Kidney epithelial cell (primary cell): ENCODE measurements at regions not wholly inside any gene's neighbourhood (a gene's known extent, or its start where the extent isn't known, plus 50 kb on each side); places are given as distances from the start of the nearest gene placed in this dataset.

Experiments
- DNase-seq: peaks from one replicate; pipeline ENCODE4 v3.0.0-alpha.2; 2010; ENCODE audit warnings: low read depth
- H3K27me3 ChIP-seq: 2 replicates; pipeline ENCODE4 v1.6.0; 2011; ENCODE audit warnings: low read length; ENCODE audit not compliant: control insufficient read depth, insufficient read depth
- H3K36me3 ChIP-seq: 2 replicates; pipeline ENCODE4 v1.5.1; 2011; ENCODE audit warnings: low read length; ENCODE audit not compliant: control insufficient read depth, insufficient read depth
- H3K4me3 ChIP-seq: 2 replicates; pipeline ENCODE4 v1.5.1; 2011; ENCODE audit warnings: low read depth, mild to moderate bottlenecking, control low read depth, low read length
- CTCF ChIP-seq: IDR thresholded peaks from 2 replicates; pipeline ENCODE4 v1.5.1; 2011; ENCODE audit warnings: mild to moderate bottlenecking, moderate library complexity, low read length, control low read depth, inconsistent platforms; ENCODE audit not compliant: insufficient read depth, poor library complexity, severe bottlenecking

- Histone ChIP-seq H3K27me3 (no peaks in the 10 kb centered on the region), H3K4me3 (no peak overlapping the region), H3K36me3 (no peaks in the 10 kb centered on the region)
- no peak for TF ChIP-seq CTCF
- no peak for DNase-seq
Observed at GRCh38 chr22:34108168-34108567, 187.9 kb upstream of the LARGE1 start.

- peak; percentile 74 for TF ChIP-seq CTCF
- Histone ChIP-seq H3K27me3 (no peaks in the 10 kb centered on the region), H3K36me3 (no peaks in the 10 kb centered on the region), H3K4me3 (no peak overlapping the region)
- DNase-seq, result no peak
Observed at GRCh38 chr22:34111210-34111824, 191.0 kb upstream of the LARGE1 start.

- TF ChIP-seq CTCF, result no peak
- H3K27me3 ChIP-seq, result no peaks in the 10 kb centered on the region
- DNase-seq, result no peak
- no peaks in the 10 kb centered on the region for H3K36me3 ChIP-seq
- H3K4me3 ChIP-seq, result no peak overlapping the region
Observed at GRCh38 chr22:34113381-34113780, 193.1 kb upstream of the LARGE1 start.

- Histone ChIP-seq H3K4me3 (no peak overlapping the region), H3K36me3 (no peaks in the 10 kb centered on the region), H3K27me3 (no peaks in the 10 kb centered on the region)
- TF ChIP-seq CTCF, result no peak
- DNase-seq, result no peak
Observed at GRCh38 chr22:34114406-34114805, 194.1 kb upstream of the LARGE1 start.

GRCh38 chr22:34115722-34116121 is 195.4 kb upstream of the LARGE1 start:
- TF ChIP-seq CTCF, result no peak
- Histone ChIP-seq H3K36me3 (no peaks in the 10 kb centered on the region), H3K27me3 (no peaks in the 10 kb centered on the region), H3K4me3 (no peak overlapping the region)
- no peak for DNase-seq

GRCh38 chr22:34116126-34116525 is 195.8 kb upstream of the LARGE1 start:
- Histone ChIP-seq H3K36me3 (no peaks in the 10 kb centered on the region), H3K4me3 (no peak overlapping the region), H3K27me3 (no peaks in the 10 kb centered on the region)
- no peak for DNase-seq
- no peak for TF ChIP-seq CTCF
